Breast epithelium (tissue), 3 donors: ENCODE measurements at regions not wholly inside any gene's neighbourhood (a gene's known extent, or its start where the extent isn't known, plus 50 kb on each side); places are given as distances from the start of the nearest gene placed in this dataset.

ENCODE experiments used
- CTCF ChIP-seq, 3 donors: fragments of 450-650 bp; IDR thresholded peaks; one replicate each; pipeline ENCODE4 v1.5.1; 2016 to 2017; ENCODE audit warnings: antibody characterized with exemption in 3 of 3, mild to moderate bottlenecking in 3 of 3, moderate library complexity in 3 of 3
- POLR2A ChIP-seq: fragments of 450-650 bp; IDR thresholded peaks from one replicate; pipeline ENCODE4 v1.6.1; 2016; ENCODE audit warnings: antibody characterized with exemption, mild to moderate bottlenecking, moderate library complexity
- POLR2AphosphoS5 ChIP-seq, 3 donors: sonication (generic); formaldehyde crosslinking; IDR thresholded peaks; one replicate each; pipeline ENCODE4 v1.6.1; 2017; ENCODE audit warnings: antibody characterized with exemption in 3 of 3

DNA sequence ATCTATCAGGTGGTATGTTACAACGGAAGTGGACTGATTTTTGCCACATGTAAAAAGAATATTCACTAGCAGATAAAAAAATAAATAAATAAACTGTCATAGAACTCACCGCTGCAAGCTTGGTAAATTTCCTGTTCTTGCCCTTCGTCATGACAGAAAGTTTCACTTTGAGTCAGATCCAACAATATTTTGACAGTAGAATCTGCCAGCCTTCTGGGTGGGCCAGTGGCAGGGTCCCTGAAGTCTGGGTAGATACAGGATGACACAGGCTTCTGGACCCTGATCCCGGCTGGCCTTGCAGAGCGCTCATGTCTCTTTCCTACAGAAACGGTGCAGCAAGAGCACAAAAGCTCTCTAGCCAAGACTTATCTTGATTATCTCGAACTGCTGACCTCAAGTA, 97.8 kb upstream of the PMAIP1 start:
- TF ChIP-seq CTCF (IDR thresholded peaks at IDR 0.05), result no peak
- no peak for TF ChIP-seq POLR2AphosphoS5 (IDR thresholded peaks at IDR 0.05)
- TF ChIP-seq POLR2A, result no peak
